Natural killer cell (primary cell): ENCODE measurements at regions not wholly inside any gene's neighbourhood (a gene's known extent, or its start where the extent isn't known, plus 50 kb on each side); places are given as distances from the start of the nearest gene placed in this dataset.

Experiments
- ATAC-seq, 3 donors: fragments of 150-1000 bp in 2 of 3; fragments of 200-7000 bp in 1 of 3; cut with Tn5 transposase; 1 replicate in 1 of 3; 2 replicates in 2 of 3; pipeline ENCODE4 v1.10.0; 2021; ENCODE audit warnings: mild to moderate bottlenecking in 2 of 3, moderate library complexity in 2 of 3
- DNase-seq, 2 donors: peaks; one replicate each; pipeline versions ENCODE4 v3.0.0 to v3.0.0-alpha.2; 2013 to 2021; ENCODE audit warnings: mixed read lengths in 1 of 2
- H3K27ac ChIP-seq: one replicate; pipeline ENCODE4 v1.5.1; 2013; ENCODE audit warnings: mild to moderate bottlenecking, low read length
- H3K27me3 ChIP-seq: one replicate; pipeline ENCODE4 v1.6.1; 2013; ENCODE audit warnings: low read length; ENCODE audit not compliant: control insufficient read depth, insufficient read depth
- H3K36me3 ChIP-seq: one replicate; pipeline ENCODE4 v1.6.1; 2013; ENCODE audit warnings: low read length; ENCODE audit not compliant: control insufficient read depth, insufficient read depth
- H3K4me1 ChIP-seq: one replicate; pipeline ENCODE4 v1.6.1; 2013; ENCODE audit warnings: low read length; ENCODE audit not compliant: control insufficient read depth, insufficient read depth
- H3K4me3 ChIP-seq: one replicate; pipeline ENCODE4 v1.5.1; 2013; ENCODE audit warnings: low read length
- H3K9me3 ChIP-seq: one replicate; pipeline ENCODE4 v1.6.1; 2013; ENCODE audit warnings: low read length; ENCODE audit not compliant: control insufficient read depth, insufficient read depth
- H3K27ac Mint-ChIP-seq, 2 donors: one replicate each; pipeline ENCODE4 v1.8.0; 2022; ENCODE audit warnings: mild to moderate bottlenecking in 2 of 2, mixed read lengths in 2 of 2, moderate library complexity in 1 of 2
- H3K27me3 Mint-ChIP-seq, 2 donors: one replicate each; pipeline ENCODE4 v1.8.0; 2022; ENCODE audit warnings: low read depth in 2 of 2, mixed read lengths in 2 of 2
- H3K36me3 Mint-ChIP-seq: one replicate; pipeline ENCODE4 v1.8.0; 2022; ENCODE audit warnings: mixed read lengths
- H3K4me1 Mint-ChIP-seq, 2 donors: one replicate each; pipeline ENCODE4 v1.8.0; 2022; ENCODE audit warnings: mixed read lengths in 2 of 2
- H3K4me3 Mint-ChIP-seq: one replicate; pipeline ENCODE4 v1.8.0; 2022; ENCODE audit warnings: mild to moderate bottlenecking, moderate library complexity, mixed read lengths
- H3K9me3 Mint-ChIP-seq, 2 donors: one replicate each; pipeline ENCODE4 v1.8.0; 2022; ENCODE audit warnings: mixed read lengths in 2 of 2
- CTCF ChIP-seq: fragments of 200-600 bp; IDR thresholded peaks from one replicate; pipeline ENCODE4 v1.8.0; 2022; ENCODE audit warnings: antibody characterized with exemption
- WGBS: methylation state at CpG from one replicate; pipeline ENCODE4 v1.1.7; 2013; ENCODE audit warnings: missing lambda C conversion rate; ENCODE audit not compliant: insufficient coverage; 5-methylcytosine and 5-hydroxymethylcytosine counted together
- intact Hi-C: fragments of 100-400 bp; cut with micrococcal nuclease; formaldehyde crosslinking; loops from one replicate; pipeline ENCODE4 v1.14.2; 2022

- no peaks in the 10 kb centered on the region for H3K9me3 Mint-ChIP-seq
- H3K9me3 ChIP-seq: peaks cover 3% of the 10 kb centered on the region
- H3K4me1 ChIP-seq: no peaks in the 10 kb centered on the region
- ATAC-seq: no peak
- intact Hi-C loops: no loop called here
- 67% methylated on average over 1 of the region's 1 CpG for WGBS
- H3K27me3 ChIP-seq: no peaks in the 10 kb centered on the region
- no peaks in the 10 kb centered on the region for H3K27me3 Mint-ChIP-seq
- DNase-seq: no peak
- no peak overlapping the region for H3K4me3 Mint-ChIP-seq
- no peak overlapping the region for H3K4me3 ChIP-seq
- no peaks in the 10 kb centered on the region for H3K36me3 ChIP-seq
- H3K4me1 Mint-ChIP-seq: no peaks in the 10 kb centered on the region
- no peak overlapping the region for H3K27ac Mint-ChIP-seq
- TF ChIP-seq CTCF: no peak
- H3K36me3 Mint-ChIP-seq: no peaks in the 10 kb centered on the region
- H3K27ac ChIP-seq: no peak overlapping the region
Observed at GRCh38 chr16:65675161-65675560, 553.3 kb upstream of the CDH11 start.

GRCh38 chr16:65672960-65673359 lies 551.1 kb upstream of the CDH11 start:
- peaks cover 3% of the 10 kb centered on the region for H3K9me3 ChIP-seq
- intact Hi-C loops: no loop called here
- H3K9me3 Mint-ChIP-seq: peaks cover 0 to 2% of the 10 kb centered on the region in 2 donors
- H3K27me3 ChIP-seq: no peaks in the 10 kb centered on the region
- H3K4me1 Mint-ChIP-seq: no peaks in the 10 kb centered on the region
- WGBS: 40% methylated on average over 3 of the region's 3 CpGs
- DNase-seq: no peak
- TF ChIP-seq CTCF: no peak
- no peaks in the 10 kb centered on the region for H3K4me1 ChIP-seq
- no peaks in the 10 kb centered on the region for H3K36me3 ChIP-seq
- no peak overlapping the region for H3K27ac Mint-ChIP-seq
- no peaks in the 10 kb centered on the region for H3K27me3 Mint-ChIP-seq
- H3K4me3 ChIP-seq: no peak overlapping the region
- no peak for ATAC-seq
- no peak overlapping the region for H3K4me3 Mint-ChIP-seq
- no peaks in the 10 kb centered on the region for H3K36me3 Mint-ChIP-seq
- no peak overlapping the region for H3K27ac ChIP-seq

GRCh38 chr16:65671071-65671470 lies 549.2 kb upstream of the CDH11 start:
- ATAC-seq (no peak), DNase-seq (no peak)
- H3K9me3 Mint-ChIP-seq: peaks cover 0 to 2% of the 10 kb centered on the region in 2 donors
- TF ChIP-seq CTCF: no peak
- no peaks in the 10 kb centered on the region for H3K4me1 Mint-ChIP-seq
- H3K27ac Mint-ChIP-seq: no peak overlapping the region
- Histone ChIP-seq H3K4me1 (no peaks in the 10 kb centered on the region), H3K9me3 (peaks cover 3% of the 10 kb centered on the region), H3K4me3 (no peak overlapping the region), H3K27me3 (no peaks in the 10 kb centered on the region), H3K27ac (no peak overlapping the region), H3K36me3 (no peaks in the 10 kb centered on the region)
- no peak overlapping the region for H3K4me3 Mint-ChIP-seq
- H3K36me3 Mint-ChIP-seq: no peaks in the 10 kb centered on the region
- H3K27me3 Mint-ChIP-seq: no peaks in the 10 kb centered on the region
- WGBS: 18% methylated on average over 4 of the region's 4 CpGs
- intact Hi-C loops: no loop called here

GRCh38 chr16:65668064-65668595 lies 546.3 kb upstream of the CDH11 start:
- no peak for TF ChIP-seq CTCF
- Mint-ChIP-seq H3K36me3 (no peaks in the 10 kb centered on the region), H3K27ac (no peak overlapping the region), H3K4me1 (no peaks in the 10 kb centered on the region), H3K27me3 (peaks cover 0 to 3% of the 10 kb centered on the region in 2 donors), H3K9me3 (peaks cover 0 to 2% of the 10 kb centered on the region in 2 donors), H3K4me3 (no peak overlapping the region)
- whole genome bisulfite sequencing: 95% methylated on average over 3 of the region's 3 CpGs
- intact Hi-C loops: no loop called here
- no peaks in the 10 kb centered on the region for H3K36me3 ChIP-seq
- H3K27me3 ChIP-seq: no peaks in the 10 kb centered on the region
- H3K4me3 ChIP-seq: no peak overlapping the region
- no peak overlapping the region for H3K27ac ChIP-seq
- ATAC-seq (no peak), DNase-seq (no peak)
- H3K9me3 ChIP-seq: peaks cover 3% of the 10 kb centered on the region
- H3K4me1 ChIP-seq: no peaks in the 10 kb centered on the region
